ENCODE measurements at regions not wholly inside any gene's neighbourhood (a gene's known extent, or its start where the extent isn't known, plus 50 kb on each side); places are given as distances from the start of the nearest gene placed in this dataset.

DNA sequence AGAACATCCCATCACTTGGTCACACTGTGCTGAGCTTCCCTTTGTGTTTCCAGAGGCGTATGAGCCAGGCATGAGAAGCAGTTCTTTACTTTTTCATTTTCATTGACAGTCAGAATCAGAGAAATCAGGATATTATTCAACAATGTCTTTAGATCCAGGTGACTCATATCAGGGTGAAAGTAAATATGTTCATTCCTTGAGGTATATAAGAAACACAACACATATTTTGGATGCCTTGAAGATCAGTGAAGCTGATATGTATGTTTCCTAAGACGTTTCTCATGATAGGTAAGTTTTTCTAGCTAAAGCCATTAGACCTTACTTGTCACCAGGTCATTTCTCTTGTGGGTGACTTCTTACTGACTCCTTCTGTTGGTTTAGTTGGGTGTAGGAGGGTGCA is 505.6 kb downstream of the CDH26 start:
- Mint-ChIP-seq H3K27ac (no peak overlapping the region), H3K4me3 (no peak overlapping the region), H3K4me1 (peaks cover 26% of the 10 kb centered on the region), H3K27me3 (ENCODE audit: insufficient read depth, low read depth) (no peaks in the 10 kb centered on the region), H3K36me3 (no peaks in the 10 kb centered on the region), H3K9me3 (peaks cover 7% of the 10 kb centered on the region)
- Histone ChIP-seq H3K27me3 (no peaks in the 10 kb centered on the region), H4K20me1 (ENCODE audit: low read depth) (no peaks in the 10 kb centered on the region), H3F3A (ENCODE audit: low read depth) (no peaks in the 10 kb centered on the region), H3K4me2 (no peak overlapping the region), H3K9me3 (ENCODE audit: low read depth) (no peaks in the 10 kb centered on the region), H3K4me1 (no peaks in the 10 kb centered on the region), H2AFZ (replicated peaks) (no peak overlapping the region), H3K27ac (no peak overlapping the region), H3K9ac (no peak overlapping the region), H3K4me3 (no peak overlapping the region), H3K79me2 (ENCODE audit: low read depth) (no peaks in the 10 kb centered on the region), H3K36me3 (no peaks in the 10 kb centered on the region)
- DNase-seq (ENCODE audit: low spot score) = no peak
- TF ChIP-seq EZH2phosphoT487 (IDR thresholded peaks at IDR 0.05) = no peak
- no peak for TF ChIP-seq EZH2 (IDR thresholded peaks at IDR 0.05)
- TF ChIP-seq, protein P1, sequence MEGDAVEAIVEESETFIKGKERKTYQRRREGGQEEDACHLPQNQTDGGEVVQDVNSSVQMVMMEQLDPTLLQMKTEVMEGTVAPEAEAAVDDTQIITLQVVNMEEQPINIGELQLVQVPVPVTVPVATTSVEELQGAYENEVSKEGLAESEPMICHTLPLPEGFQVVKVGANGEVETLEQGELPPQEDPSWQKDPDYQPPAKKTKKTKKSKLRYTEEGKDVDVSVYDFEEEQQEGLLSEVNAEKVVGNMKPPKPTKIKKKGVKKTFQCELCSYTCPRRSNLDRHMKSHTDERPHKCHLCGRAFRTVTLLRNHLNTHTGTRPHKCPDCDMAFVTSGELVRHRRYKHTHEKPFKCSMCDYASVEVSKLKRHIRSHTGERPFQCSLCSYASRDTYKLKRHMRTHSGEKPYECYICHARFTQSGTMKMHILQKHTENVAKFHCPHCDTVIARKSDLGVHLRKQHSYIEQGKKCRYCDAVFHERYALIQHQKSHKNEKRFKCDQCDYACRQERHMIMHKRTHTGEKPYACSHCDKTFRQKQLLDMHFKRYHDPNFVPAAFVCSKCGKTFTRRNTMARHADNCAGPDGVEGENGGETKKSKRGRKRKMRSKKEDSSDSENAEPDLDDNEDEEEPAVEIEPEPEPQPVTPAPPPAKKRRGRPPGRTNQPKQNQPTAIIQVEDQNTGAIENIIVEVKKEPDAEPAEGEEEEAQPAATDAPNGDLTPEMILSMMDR (IDR thresholded peaks at IDR 0.05) = no peak

DNA sequence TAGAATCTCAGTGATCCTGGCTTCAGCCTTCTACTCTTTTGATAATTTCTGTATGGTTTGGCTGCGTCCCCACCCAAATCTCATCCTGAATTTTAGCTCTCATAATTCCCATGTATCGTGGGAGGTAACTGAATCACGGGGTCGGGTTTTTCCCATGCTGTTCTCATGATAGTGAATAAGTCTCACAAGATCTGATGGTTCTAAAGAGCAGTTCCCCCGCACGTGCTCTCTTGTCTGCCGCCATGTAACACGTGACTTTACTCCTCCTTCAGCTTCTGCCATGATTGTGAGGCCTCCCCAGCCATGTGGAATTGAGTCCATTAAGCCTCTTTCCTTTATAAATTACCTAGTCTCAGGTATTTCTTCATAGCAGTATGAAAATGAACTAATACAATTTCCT is 507.2 kb downstream of the CDH26 start:
- Histone ChIP-seq H3K4me3 (no peak overlapping the region), H2AFZ (replicated peaks) (no peak overlapping the region), H3K9me3 (ENCODE audit: low read depth) (no peaks in the 10 kb centered on the region), H3K4me2 (no peak overlapping the region), H3F3A (ENCODE audit: low read depth) (no peaks in the 10 kb centered on the region), H3K4me1 (no peaks in the 10 kb centered on the region), H4K20me1 (ENCODE audit: low read depth) (no peaks in the 10 kb centered on the region), H3K27me3 (no peaks in the 10 kb centered on the region), H3K79me2 (ENCODE audit: low read depth) (no peaks in the 10 kb centered on the region), H3K27ac (no peak overlapping the region), H3K9ac (no peak overlapping the region), H3K36me3 (no peaks in the 10 kb centered on the region)
- no peak overlapping the region for H3K4me3 Mint-ChIP-seq
- peaks cover 3% of the 10 kb centered on the region for H3K27me3 Mint-ChIP-seq (ENCODE audit: insufficient read depth, low read depth)
- no peaks in the 10 kb centered on the region for H3K36me3 Mint-ChIP-seq
- H3K27ac Mint-ChIP-seq = no peak overlapping the region
- peaks cover 30% of the 10 kb centered on the region for H3K4me1 Mint-ChIP-seq
- TF ChIP-seq EZH2phosphoT487 (IDR thresholded peaks at IDR 0.05) = no peak
- no peak for TF ChIP-seq EZH2 (IDR thresholded peaks at IDR 0.05)
- TF ChIP-seq, protein P1 (IDR thresholded peaks at IDR 0.05) = no peak
- no peak for DNase-seq (ENCODE audit: low spot score)
- peaks cover 9% of the 10 kb centered on the region for H3K9me3 Mint-ChIP-seq

DNA sequence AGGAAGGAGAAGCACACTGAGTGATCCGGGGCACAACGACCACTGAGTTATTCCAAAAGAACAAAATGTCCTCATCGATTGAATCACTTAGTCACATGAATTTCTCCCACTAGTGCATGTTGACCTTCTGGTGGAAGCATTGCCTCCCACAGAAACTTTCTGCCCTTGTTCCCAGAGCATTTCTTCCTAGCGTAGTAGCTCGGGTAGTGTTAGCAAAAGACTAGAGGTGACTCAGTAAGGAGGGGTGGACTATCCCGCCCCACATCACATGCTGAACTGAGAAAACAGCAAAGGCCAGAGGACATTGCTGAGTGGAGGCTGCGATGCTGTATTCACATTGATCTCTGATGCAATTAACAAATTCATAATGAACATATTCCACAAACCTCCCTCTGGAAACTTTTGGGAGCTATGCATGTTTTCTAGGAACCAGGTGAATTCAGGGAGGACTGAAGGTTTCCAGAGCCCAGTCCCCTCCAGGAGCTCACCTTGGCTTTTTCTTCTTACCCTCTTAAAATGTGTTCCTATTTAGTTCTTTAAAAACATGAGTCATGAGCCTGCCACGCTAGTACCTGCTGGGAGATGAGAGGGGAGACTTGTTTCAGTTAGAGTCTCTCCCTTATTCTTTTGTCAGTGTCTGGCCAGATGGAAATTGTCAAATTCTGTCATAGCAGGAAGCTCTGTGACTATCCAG is 507.9 kb downstream of the CDH26 start:
- Histone ChIP-seq H3K9me3 (ENCODE audit: low read depth) (no peaks in the 10 kb centered on the region), H3K4me1 (no peaks in the 10 kb centered on the region), H3K4me2 (no peak overlapping the region), H3K36me3 (no peaks in the 10 kb centered on the region), H4K20me1 (ENCODE audit: low read depth) (no peaks in the 10 kb centered on the region), H3K4me3 (no peak overlapping the region), H3K27me3 (no peaks in the 10 kb centered on the region), H3K9ac (no peak overlapping the region), H2AFZ (replicated peaks) (no peak overlapping the region), H3K27ac (no peak overlapping the region), H3K79me2 (ENCODE audit: low read depth) (no peaks in the 10 kb centered on the region), H3F3A (ENCODE audit: low read depth) (no peaks in the 10 kb centered on the region)
- H3K27ac Mint-ChIP-seq = no peak overlapping the region
- no peak for TF ChIP-seq EZH2 (IDR thresholded peaks at IDR 0.05)
- TF ChIP-seq, protein P1 (IDR thresholded peaks at IDR 0.05) = no peak
- no peak for TF ChIP-seq EZH2phosphoT487 (IDR thresholded peaks at IDR 0.05)
- H3K4me1 Mint-ChIP-seq = peaks cover 30% of the 10 kb centered on the region
- no peak for DNase-seq (ENCODE audit: low spot score)
- H3K9me3 Mint-ChIP-seq = peaks cover 7% of the 10 kb centered on the region
- no peaks in the 10 kb centered on the region for H3K36me3 Mint-ChIP-seq
- H3K27me3 Mint-ChIP-seq (ENCODE audit: insufficient read depth, low read depth) = peaks cover 3% of the 10 kb centered on the region
- H3K4me3 Mint-ChIP-seq = no peak overlapping the region
